ENCODE measurements at regions not wholly inside any gene's neighbourhood (a gene's known extent, or its start where the extent isn't known, plus 50 kb on each side); places are given as distances from the start of the nearest gene placed in this dataset.

DNA sequence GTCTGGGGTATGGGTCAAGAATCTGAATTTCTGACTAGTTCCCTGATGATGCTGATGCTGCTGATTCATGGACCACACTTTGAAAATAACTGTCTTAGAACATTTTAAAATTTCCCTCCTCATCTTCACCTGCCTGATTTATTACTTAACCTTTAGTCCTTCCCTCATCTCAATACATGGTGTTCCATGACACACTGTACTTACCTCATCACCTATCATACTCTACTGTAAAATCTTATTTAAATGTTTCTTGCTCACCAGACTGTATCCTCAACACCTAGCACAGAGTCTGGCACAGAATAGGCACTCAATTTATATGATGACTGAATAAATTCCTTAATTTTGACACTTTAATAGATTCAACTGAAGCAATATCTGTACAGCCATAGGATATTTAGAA, 95.7 kb downstream of the FAM161A start:
- Mint-ChIP-seq H3K4me3 (no peak overlapping the region), H3K9me3 (peaks cover 3% of the 10 kb centered on the region), H3K4me1 (ENCODE audit: unreplicated experiment) (no peaks in the 10 kb centered on the region), H3K27me3 (no peaks in the 10 kb centered on the region), H3K36me3 (no peaks in the 10 kb centered on the region), H3K27ac (no peak overlapping the region)
- TF ChIP-seq CTCF (conservative IDR thresholded peaks at IDR 0.05) = no peak
- no peak for DNase-seq (ENCODE audit: extremely low spot score, unreplicated experiment)

- Mint-ChIP-seq H3K27ac (no peak overlapping the region), H3K27me3 (no peaks in the 10 kb centered on the region), H3K36me3 (no peaks in the 10 kb centered on the region), H3K9me3 (peaks cover 3% of the 10 kb centered on the region), H3K4me1 (ENCODE audit: unreplicated experiment) (no peaks in the 10 kb centered on the region), H3K4me3 (no peak overlapping the region)
- TF ChIP-seq CTCF (conservative IDR thresholded peaks at IDR 0.05) = no peak
- no peak for DNase-seq (ENCODE audit: extremely low spot score, unreplicated experiment)
These were observed 100.3 kb downstream of the FAM161A start for GRCh38 chr2:61753512-61753911.

GRCh38 chr2:61750624-61751023, 103.2 kb downstream of the FAM161A start:
- H3K4me3 Mint-ChIP-seq = no peak overlapping the region
- DNase-seq (ENCODE audit: extremely low spot score, unreplicated experiment) = no peak
- H3K9me3 Mint-ChIP-seq = peaks cover 3% of the 10 kb centered on the region
- no peaks in the 10 kb centered on the region for H3K36me3 Mint-ChIP-seq
- TF ChIP-seq CTCF (conservative IDR thresholded peaks at IDR 0.05) = no peak
- no peaks in the 10 kb centered on the region for H3K27me3 Mint-ChIP-seq
- H3K27ac Mint-ChIP-seq = no peak overlapping the region
- H3K4me1 Mint-ChIP-seq (ENCODE audit: unreplicated experiment) = no peaks in the 10 kb centered on the region

GRCh38 chr2:61742955-61743354, 110.9 kb downstream of the FAM161A start:
- H3K27ac Mint-ChIP-seq = no peak overlapping the region
- H3K27me3 Mint-ChIP-seq = no peaks in the 10 kb centered on the region
- no peak for TF ChIP-seq CTCF (conservative IDR thresholded peaks at IDR 0.05)
- H3K36me3 Mint-ChIP-seq = no peaks in the 10 kb centered on the region
- no peaks in the 10 kb centered on the region for H3K4me1 Mint-ChIP-seq (ENCODE audit: unreplicated experiment)
- no peak for DNase-seq (ENCODE audit: extremely low spot score, unreplicated experiment)
- no peak overlapping the region for H3K4me3 Mint-ChIP-seq
- no peaks in the 10 kb centered on the region for H3K9me3 Mint-ChIP-seq

DNA sequence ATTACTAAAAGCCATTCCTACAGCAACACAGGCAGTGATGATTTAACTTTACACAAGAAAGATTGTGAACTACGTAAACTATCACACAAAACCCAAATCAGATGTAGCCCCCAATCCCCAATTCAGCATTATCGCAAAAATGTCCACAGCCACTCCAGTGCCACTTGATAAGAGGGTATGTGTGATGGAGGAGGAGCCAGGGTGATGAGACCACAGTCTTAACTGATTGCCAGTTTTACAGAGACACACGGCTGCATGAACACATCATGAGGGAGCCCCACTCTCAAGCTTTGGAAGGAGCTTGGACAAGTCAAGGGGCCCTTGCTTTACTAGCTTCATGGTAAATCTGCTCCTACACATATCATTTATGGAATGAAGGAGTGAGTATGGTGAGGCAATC, 116.0 kb downstream of the FAM161A start:
- H3K4me3 Mint-ChIP-seq = no peak overlapping the region

More for the DNA sequence above, 116.0 kb downstream of the FAM161A start:
- H3K27me3 Mint-ChIP-seq = no peaks in the 10 kb centered on the region
- no peaks in the 10 kb centered on the region for H3K36me3 Mint-ChIP-seq
- no peaks in the 10 kb centered on the region for H3K4me1 Mint-ChIP-seq (ENCODE audit: unreplicated experiment)
- no peak for TF ChIP-seq CTCF (conservative IDR thresholded peaks at IDR 0.05)
- no peak overlapping the region for H3K27ac Mint-ChIP-seq
- no peak for DNase-seq (ENCODE audit: extremely low spot score, unreplicated experiment)
- no peaks in the 10 kb centered on the region for H3K9me3 Mint-ChIP-seq
